ENCODE measurements at regions not wholly inside any gene's neighbourhood (a gene's known extent, or its start where the extent isn't known, plus 50 kb on each side); places are given as distances from the start of the nearest gene placed in this dataset.

DNA sequence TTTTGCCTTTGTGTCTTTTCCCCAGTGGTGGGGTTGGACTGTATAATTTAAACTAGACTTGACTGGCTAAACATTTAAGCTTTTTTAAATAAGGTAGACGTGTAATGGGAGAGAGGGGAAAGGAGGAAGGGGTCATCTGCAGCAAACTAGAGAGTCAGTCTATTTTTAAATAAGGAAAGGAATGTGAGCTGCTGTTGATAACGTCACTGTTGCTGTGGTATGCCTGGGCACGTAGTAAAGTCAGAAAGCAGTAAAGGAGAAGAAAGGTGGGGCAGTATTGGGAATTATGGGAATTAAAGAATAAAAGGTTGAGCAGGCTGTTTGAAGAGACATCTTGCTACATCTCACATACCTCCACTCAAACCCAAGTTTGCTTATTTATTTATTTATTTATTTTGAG is 80.4 kb upstream of the FSHB start:
- intact Hi-C loops (cut with DNase I): no loop called here
- no peak for ATAC-seq
- no peak for DNase-seq (ENCODE audit: low spot score)

DNA sequence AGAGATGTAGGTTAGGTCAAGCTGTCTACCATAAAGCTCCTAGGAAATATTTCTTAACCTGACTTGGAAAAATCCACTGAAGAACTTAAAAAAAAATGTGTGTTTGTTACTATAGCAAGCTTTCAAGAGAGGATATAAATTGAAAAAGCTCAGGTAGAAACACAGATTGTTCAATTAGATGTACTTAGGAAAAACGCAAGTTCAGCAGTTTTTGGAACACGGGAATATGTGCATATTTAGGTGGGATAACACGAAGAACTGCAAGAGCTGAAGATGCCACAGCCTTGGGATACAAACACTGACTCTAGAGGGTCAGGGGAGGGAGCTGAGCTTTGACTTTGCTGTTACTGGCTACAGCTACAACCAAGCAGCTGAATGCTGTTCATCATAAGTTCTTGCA is 77.8 kb upstream of the FSHB start:
- intact Hi-C loops (cut with DNase I): no loop called here
- DNase-seq (ENCODE audit: low spot score) (no peak), ATAC-seq (no peak)

DNA sequence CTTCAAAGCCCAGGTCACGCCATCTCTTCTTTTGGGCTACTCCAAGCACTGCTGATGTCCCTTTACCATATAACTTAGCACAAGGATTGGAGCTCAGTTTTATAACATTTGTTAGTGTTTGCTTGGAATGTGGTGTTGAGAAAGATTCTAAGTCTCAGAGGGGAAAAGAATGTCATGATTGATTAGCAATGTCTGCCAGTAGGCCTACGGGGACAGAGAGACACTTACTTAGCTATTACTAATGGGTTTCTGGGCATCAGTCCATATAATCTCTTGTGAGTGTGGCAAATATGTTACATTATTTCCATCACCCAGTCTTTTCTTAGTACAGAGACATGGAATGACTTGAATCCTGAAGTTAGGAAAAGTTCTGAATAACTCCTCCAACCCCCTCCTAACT is 75.4 kb upstream of the FSHB start:
- ATAC-seq: peak; percentile 34
- no peak for DNase-seq (ENCODE audit: low spot score)
- intact Hi-C loops (cut with DNase I): no loop called here

DNA sequence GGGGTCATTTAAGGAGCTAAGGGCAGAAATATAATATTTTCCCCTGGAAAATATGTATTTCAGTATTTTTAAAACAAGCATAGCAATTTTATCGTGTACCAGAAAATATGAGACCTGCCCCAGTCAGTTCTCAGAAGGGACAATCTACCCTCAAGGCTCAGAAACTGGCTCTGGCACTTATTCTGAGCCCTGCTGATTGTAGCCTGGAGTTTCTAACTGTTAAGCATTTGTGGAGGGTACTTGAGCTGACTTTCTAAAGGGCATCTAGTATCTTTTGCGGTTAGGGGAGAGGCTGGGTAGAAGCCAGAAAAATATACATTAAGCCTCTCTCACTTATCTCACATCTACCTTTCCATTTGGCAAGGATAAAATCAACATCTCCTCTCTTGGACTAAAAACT is 71.3 kb upstream of the FSHB start:
- ATAC-seq (no peak), DNase-seq (ENCODE audit: low spot score) (no peak)
- intact Hi-C loops (cut with DNase I): no loop called here

DNA sequence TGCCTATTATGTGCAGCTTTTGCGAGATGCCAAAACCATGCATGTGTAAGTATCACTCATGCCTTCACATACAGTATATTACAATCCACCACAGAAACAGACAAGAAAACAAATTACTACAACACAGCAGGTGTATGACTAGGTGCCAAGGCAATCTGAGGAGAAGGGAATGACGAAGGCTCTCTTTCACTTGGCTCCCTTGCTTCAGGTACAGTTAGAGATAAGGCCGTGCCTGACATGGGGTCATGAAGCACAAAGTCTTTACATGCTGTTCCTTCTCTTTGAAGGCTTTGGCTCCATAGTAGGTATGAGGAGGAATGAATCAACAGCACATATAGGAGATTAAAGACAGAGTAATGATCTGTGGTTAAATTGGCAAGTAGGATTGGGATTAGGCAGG is 65.2 kb upstream of the FSHB start:
- intact Hi-C loops (cut with DNase I): no loop called here
- no peak for ATAC-seq
- DNase-seq (ENCODE audit: low spot score): no peak

DNA sequence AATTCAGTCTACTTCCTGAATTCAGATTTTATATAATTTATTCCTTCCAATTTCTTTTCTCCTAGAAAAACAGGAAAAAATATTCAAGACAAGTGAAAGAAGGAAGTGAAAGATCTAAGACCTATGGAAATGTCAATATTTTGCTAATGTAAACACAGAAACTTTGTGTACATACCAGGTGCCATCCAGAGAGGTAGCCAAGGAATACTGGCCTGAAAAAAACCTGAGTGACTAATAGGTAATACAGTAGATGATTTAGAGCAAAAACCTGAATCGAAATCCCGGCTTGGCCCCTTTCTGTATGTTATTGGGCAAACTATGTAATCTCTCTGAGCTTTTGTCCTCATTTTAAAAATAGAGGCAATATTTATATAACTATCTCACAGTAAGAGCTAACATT is 59.2 kb upstream of the FSHB start:
- DNase-seq (ENCODE audit: low spot score): no peak
- intact Hi-C loops (cut with DNase I): no loop called here
- no peak for ATAC-seq

DNA sequence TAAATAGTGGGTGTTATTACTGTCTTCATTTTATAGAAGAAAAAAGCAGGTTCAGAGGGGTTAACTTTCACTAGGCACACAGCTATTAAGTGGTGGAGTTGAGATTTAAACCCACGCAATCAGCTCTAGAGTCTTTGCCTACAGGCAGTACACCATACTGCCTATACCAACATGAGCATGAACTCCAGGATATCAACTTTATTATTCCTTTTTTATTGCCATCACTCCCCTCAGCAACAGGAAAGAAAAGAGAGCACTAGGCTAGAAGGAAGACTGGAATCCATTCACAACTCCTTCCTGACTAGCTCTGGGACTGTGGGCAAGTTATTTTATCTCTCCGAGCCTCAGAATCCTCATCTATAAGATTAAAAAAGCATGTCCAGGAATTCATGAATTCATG is 58.7 kb upstream of the FSHB start:
- DNase-seq (ENCODE audit: low spot score): no peak
- intact Hi-C loops (cut with DNase I): no loop called here
- no peak for ATAC-seq

DNA sequence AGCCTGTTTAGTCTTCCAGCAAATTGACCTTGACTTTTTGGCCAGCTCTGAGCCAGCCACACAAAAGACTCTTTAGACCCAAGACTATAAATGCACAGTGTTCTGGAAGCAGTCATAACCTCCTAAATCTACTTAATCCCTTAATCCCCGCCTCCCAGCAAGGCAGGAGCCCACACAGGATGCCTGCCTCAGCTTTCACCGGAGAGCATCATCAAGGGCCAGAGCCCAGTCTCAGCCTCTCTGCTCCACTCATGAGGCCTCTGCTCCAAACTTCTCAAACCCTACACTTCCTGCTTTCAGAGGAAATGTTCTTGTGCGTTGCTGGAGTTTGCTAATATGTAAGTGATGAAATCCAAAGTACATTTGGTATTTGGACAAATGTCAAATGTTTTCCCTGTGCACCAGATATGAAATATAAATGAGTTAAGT is 57.9 kb upstream of the FSHB start:
- intact Hi-C loops (cut with DNase I): no loop called here

DNA sequence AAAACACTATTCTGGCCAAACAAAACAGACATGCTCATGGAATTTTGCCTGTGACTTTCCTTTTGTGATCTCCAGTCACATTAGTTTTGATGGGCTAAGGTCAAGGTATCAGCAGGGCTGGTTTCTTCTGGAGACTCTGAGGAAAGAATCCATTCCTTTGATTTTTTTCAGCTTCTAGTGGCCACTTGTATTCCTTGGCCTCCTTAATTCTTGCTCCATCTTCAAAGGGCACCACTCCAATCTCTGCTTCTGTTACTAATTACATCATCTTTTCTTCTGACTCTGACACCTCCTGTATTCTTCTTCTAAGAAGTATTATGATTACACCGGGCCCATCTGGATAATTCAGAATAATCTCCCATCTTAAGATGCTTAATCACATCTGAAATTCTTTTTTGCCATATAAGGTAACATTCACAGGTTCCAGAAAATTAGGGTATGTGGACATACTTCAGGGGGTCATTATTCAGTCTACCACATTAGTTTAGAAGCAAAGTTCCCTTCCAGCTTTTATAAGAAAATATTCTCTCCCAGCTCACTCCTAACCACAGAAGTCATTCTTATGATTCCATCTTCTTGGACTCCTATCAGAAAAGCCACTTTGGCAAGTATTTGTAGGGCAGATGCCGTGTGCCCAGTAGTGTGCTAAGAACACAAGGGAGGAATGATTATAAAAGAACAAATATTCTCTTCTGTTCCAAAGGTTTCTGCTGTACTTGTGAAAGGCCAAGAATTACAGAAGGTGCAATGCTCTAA is 56.4 kb upstream of the FSHB start:
- intact Hi-C loops (cut with DNase I): no loop called here
- DNase-seq (ENCODE audit: low spot score): no peak
- peak; percentile 94 for ATAC-seq

More for the DNA sequence above, 57.9 kb upstream of the FSHB start:
- DNase-seq (ENCODE audit: low spot score): no peak
- ATAC-seq: peak; percentile 33

Measured in sciatic nerve (tissue), 2 donors.